ENCODE measurements at regions not wholly inside any gene's neighbourhood (a gene's known extent, or its start where the extent isn't known, plus 50 kb on each side); places are given as distances from the start of the nearest gene placed in this dataset.

DNA sequence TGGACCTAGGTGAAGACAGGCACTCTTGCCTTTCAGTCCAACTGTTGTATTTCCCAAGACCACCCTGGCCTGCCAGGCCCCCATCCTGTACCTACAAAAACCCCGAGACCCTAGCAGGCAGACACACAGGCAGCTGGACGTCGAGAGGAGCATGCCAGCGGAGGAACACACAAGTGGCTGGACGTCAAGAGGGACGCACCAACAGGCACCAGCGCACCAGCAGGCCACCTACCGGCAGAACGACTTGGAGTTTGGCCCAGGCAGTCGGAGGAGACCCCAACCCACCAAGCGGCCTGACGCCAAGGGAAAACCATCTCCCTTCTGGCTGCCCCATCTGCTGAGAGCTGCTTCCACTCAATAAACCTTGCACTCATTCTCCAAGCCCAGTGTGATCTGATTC is 1883.4 kb upstream of the RAG2 start:
- no TSS peak for BruUV-seq (replicated peaks)
- in situ Hi-C loops (cut with MboI) (no loop called here), intact Hi-C loops (cut with micrococcal nuclease; ENCODE audit: unreplicated experiment) (no loop called here)
- ChIA-PET RAD21 (ENCODE audit: unreplicated experiment) (no interaction called here), CTCF (no interaction called here), SMC1A (ENCODE audit: uncharacterized antibody, unreplicated experiment) (no interaction called here), POLR2A (no interaction called here)
- no peak overlapping the region for H2AFZ ChIP-seq (ENCODE audit: control insufficient read depth, low read depth, low read length)
- no peak for ATAC-seq
- H4K20me1 ChIP-seq (ENCODE audit: control insufficient read depth, insufficient read depth) = no peaks in the 10 kb centered on the region
- H3K27me3 ChIP-seq (replicated peaks in 1 of 2; ENCODE audit: control insufficient read depth in 2 of 2, insufficient read depth in 2 of 2, low read length in 1 of 2) = no peaks in the 10 kb centered on the region
- no peak for FAIRE-seq
- no peaks in the 10 kb centered on the region for H3K9me3 ChIP-seq (replicated peaks; ENCODE audit: control insufficient read depth, insufficient read depth, low read length)
- H3K79me2 ChIP-seq (ENCODE audit: control insufficient read depth, insufficient read depth, low read length) = no peaks in the 10 kb centered on the region
- TF ChIP-seq RUNX3 (IDR thresholded peaks at IDR 0.05; ENCODE audit: low read length) = no peak
- no peak for TF ChIP-seq MYC (IDR thresholded peaks at IDR 0.05; ENCODE audit: insufficient read depth, insufficient read length, insufficient replicate concordance, low read length, severe bottlenecking)
- TF ChIP-seq, protein P1, sequence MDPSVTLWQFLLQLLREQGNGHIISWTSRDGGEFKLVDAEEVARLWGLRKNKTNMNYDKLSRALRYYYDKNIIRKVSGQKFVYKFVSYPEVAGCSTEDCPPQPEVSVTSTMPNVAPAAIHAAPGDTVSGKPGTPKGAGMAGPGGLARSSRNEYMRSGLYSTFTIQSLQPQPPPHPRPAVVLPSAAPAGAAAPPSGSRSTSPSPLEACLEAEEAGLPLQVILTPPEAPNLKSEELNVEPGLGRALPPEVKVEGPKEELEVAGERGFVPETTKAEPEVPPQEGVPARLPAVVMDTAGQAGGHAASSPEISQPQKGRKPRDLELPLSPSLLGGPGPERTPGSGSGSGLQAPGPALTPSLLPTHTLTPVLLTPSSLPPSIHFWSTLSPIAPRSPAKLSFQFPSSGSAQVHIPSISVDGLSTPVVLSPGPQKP (IDR thresholded peaks at IDR 0.05; ENCODE audit: low read depth, low read length) = no peak
- no peak for TF ChIP-seq PAX5 (IDR thresholded peaks at IDR 0.05; ENCODE audit: borderline replicate concordance, low read depth, low read length)
- TF ChIP-seq CREM (IDR thresholded peaks at IDR 0.05; ENCODE audit: low read depth) = no peak
- TF ChIP-seq E4F1 (IDR thresholded peaks at IDR 0.05; ENCODE audit: borderline replicate concordance, partially characterized antibody) = no peak
- no peak for TF ChIP-seq SUZ12 (IDR thresholded peaks at IDR 0.05; ENCODE audit: unreplicated experiment)
- no peak for DNase-seq (ENCODE audit: low read depth, low spot score)
- H3K4me2 ChIP-seq (ENCODE audit: control insufficient read depth, insufficient read depth) = no peak overlapping the region
- WGBS (ENCODE audit: insufficient coverage, insufficient replicate concordance, low lambda C conversion rate, missing lambda C conversion rate) = 37% methylated on average over 12 of the region's 12 CpGs
- H3K36me3 ChIP-seq (ENCODE audit: control insufficient read depth in 2 of 2, insufficient read depth in 2 of 2, low read length in 1 of 2) = no peaks in the 10 kb centered on the region
- no peaks in the 10 kb centered on the region for H3K4me1 ChIP-seq (ENCODE audit: control insufficient read depth, insufficient read depth, low read length)
- no peak overlapping the region for H3K9ac ChIP-seq (ENCODE audit: control insufficient read depth, insufficient read depth, low read length)
- no peak overlapping the region for H3K27ac ChIP-seq (ENCODE audit: control insufficient read depth, insufficient read depth)
- no peak overlapping the region for H3K4me3 ChIP-seq

Measured in GM12878 (cell line).